Activated CD8-positive, alpha-beta T cell treated with anti-CD3 and anti-CD28 coated beads for 36 hours (primary cell): ENCODE measurements at regions not wholly inside any gene's neighbourhood (a gene's known extent, or its start where the extent isn't known, plus 50 kb on each side); places are given as distances from the start of the nearest gene placed in this dataset.

Source experiments
- ATAC-seq: fragments of 200-7000 bp; cut with Tn5 transposase; one replicate; pipeline ENCODE4 v1.10.0; 2021; ENCODE audit warnings: mild to moderate bottlenecking, moderate library complexity
- CTCF ChIA-PET: fragments of 350-600 bp; sonication (Branson Sonifier 250); formaldehyde crosslinking; loops from one replicate; lab custom pipeline; 2021; ENCODE audit warnings: antibody characterized with exemption; lab: Charles Lee
- POLR2A ChIA-PET: fragments of 350-600 bp; sonication (Branson Sonifier 250); formaldehyde crosslinking; loops from one replicate; lab custom pipeline; 2021; ENCODE audit warnings: antibody characterized with exemption; lab: Charles Lee
- DNase-seq: peaks from one replicate; pipeline ENCODE4 v3.0.0-alpha.2; 2020
- H3K27ac Mint-ChIP-seq: one replicate; pipeline ENCODE4 v1.8.0; 2021; ENCODE audit warnings: mild to moderate bottlenecking, mixed read lengths
- H3K27me3 Mint-ChIP-seq: one replicate; pipeline ENCODE4 v1.8.0; 2021; ENCODE audit warnings: mixed read lengths
- H3K36me3 Mint-ChIP-seq: one replicate; pipeline ENCODE4 v1.8.0; 2021; ENCODE audit warnings: low read depth, mixed read lengths
- H3K4me1 Mint-ChIP-seq: one replicate; pipeline ENCODE4 v1.8.0; 2021; ENCODE audit warnings: low read depth, mixed read lengths
- H3K4me3 Mint-ChIP-seq: one replicate; pipeline ENCODE4 v1.8.0; 2021; ENCODE audit warnings: mild to moderate bottlenecking, moderate library complexity, mixed read lengths
- H3K9me3 Mint-ChIP-seq: one replicate; pipeline ENCODE4 v1.8.0; 2021; ENCODE audit warnings: mixed read lengths
- CTCF ChIP-seq: fragments of 200-600 bp; IDR thresholded peaks from one replicate; pipeline ENCODE4 v1.8.0; 2022; ENCODE audit warnings: antibody characterized with exemption, mild to moderate bottlenecking
- intact Hi-C: fragments of 100-400 bp; cut with micrococcal nuclease; formaldehyde crosslinking; loops from one replicate; pipeline ENCODE4 v1.10.0; 2022

- Mint-ChIP-seq H3K27me3 (no peaks in the 10 kb centered on the region), H3K27ac (no peak overlapping the region), H3K36me3 (no peaks in the 10 kb centered on the region), H3K4me1 (no peaks in the 10 kb centered on the region), H3K9me3 (peaks cover 3% of the 10 kb centered on the region), H3K4me3 (no peak overlapping the region)
- TF ChIP-seq CTCF: no peak
- ATAC-seq: no peak
- no peak for DNase-seq
- intact Hi-C loops: no loop called here
- CTCF ChIA-PET: no interaction called here
- POLR2A ChIA-PET: no interaction called here
Measured at GRCh38 chr5:8410618-8411017, 541.7 kb downstream of the MTRR start.

- ATAC-seq (no peak), DNase-seq (no peak)
- H3K36me3 Mint-ChIP-seq: no peaks in the 10 kb centered on the region
- intact Hi-C loops: no loop called here
- H3K27me3 Mint-ChIP-seq: no peaks in the 10 kb centered on the region
- no peaks in the 10 kb centered on the region for H3K4me1 Mint-ChIP-seq
- peaks cover 3% of the 10 kb centered on the region for H3K9me3 Mint-ChIP-seq
- ChIA-PET POLR2A (no interaction called here), CTCF (no interaction called here)
- no peak overlapping the region for H3K4me3 Mint-ChIP-seq
- TF ChIP-seq CTCF: no peak
- H3K27ac Mint-ChIP-seq: no peak overlapping the region
Measured at GRCh38 chr5:8413975-8414374, 545.0 kb downstream of the MTRR start.

- intact Hi-C loops: no loop called here
- CTCF ChIA-PET: no interaction called here
- POLR2A ChIA-PET: no interaction called here
- no peaks in the 10 kb centered on the region for H3K36me3 Mint-ChIP-seq
- H3K9me3 Mint-ChIP-seq: no peaks in the 10 kb centered on the region
- H3K27ac Mint-ChIP-seq: no peak overlapping the region
- no peaks in the 10 kb centered on the region for H3K4me1 Mint-ChIP-seq
- H3K27me3 Mint-ChIP-seq: no peaks in the 10 kb centered on the region
- no peak overlapping the region for H3K4me3 Mint-ChIP-seq
- no peak for ATAC-seq
- TF ChIP-seq CTCF: no peak
- DNase-seq: no peak
Measured at GRCh38 chr5:8417316-8418048, 548.5 kb downstream of the MTRR start.

GRCh38 chr5:8418049-8418426, 549.1 kb downstream of the MTRR start:
- intact Hi-C loops: no loop called here
- DNase-seq (no peak), ATAC-seq (no peak)
- no peaks in the 10 kb centered on the region for H3K36me3 Mint-ChIP-seq
- H3K4me3 Mint-ChIP-seq: no peak overlapping the region
- POLR2A ChIA-PET: no interaction called here
- H3K4me1 Mint-ChIP-seq: no peaks in the 10 kb centered on the region
- CTCF ChIA-PET: no interaction called here
- TF ChIP-seq CTCF: no peak
- no peaks in the 10 kb centered on the region for H3K27me3 Mint-ChIP-seq
- H3K27ac Mint-ChIP-seq: no peak overlapping the region
- no peaks in the 10 kb centered on the region for H3K9me3 Mint-ChIP-seq

GRCh38 chr5:8429778-8430758, 561.1 kb downstream of the MTRR start:
- Mint-ChIP-seq H3K36me3 (no peaks in the 10 kb centered on the region), H3K4me1 (no peaks in the 10 kb centered on the region), H3K4me3 (no peak overlapping the region), H3K9me3 (peaks cover 8% of the 10 kb centered on the region), H3K27ac (no peak overlapping the region), H3K27me3 (no peaks in the 10 kb centered on the region)
- ATAC-seq (no peak), DNase-seq (no peak)
- intact Hi-C loops: no loop called here
- CTCF ChIA-PET: no interaction called here
- POLR2A ChIA-PET: no interaction called here
- no peak for TF ChIP-seq CTCF
